Liver (tissue), 8 donors: ENCODE measurements at regions not wholly inside any gene's neighbourhood (a gene's known extent, or its start where the extent isn't known, plus 50 kb on each side); places are given as distances from the start of the nearest gene placed in this dataset.

Experiments
- DNase-seq: peaks from one replicate; pipeline ENCODE4 v3.0.0-alpha.2; 2017; ENCODE audit warnings: low spot score
- H3K27ac ChIP-seq, 2 donors: one replicate each; pipeline ENCODE4 v1.7.0; 2013; ENCODE audit warnings: inconsistent platforms in 2 of 2, low read length in 2 of 2, control low read depth in 1 of 2, low read depth in 1 of 2, mild to moderate bottlenecking in 1 of 2
- H3K27me3 ChIP-seq, 4 donors: one replicate each; pipeline versions ENCODE4 v1.6.1 to v1.7.0; 2013; ENCODE audit warnings: low read length in 3 of 4, inconsistent platforms in 1 of 4, mild to moderate bottlenecking in 1 of 4, moderate library complexity in 1 of 4; ENCODE audit not compliant: control insufficient read depth in 4 of 4, insufficient read depth in 4 of 4
- H3K36me3 ChIP-seq, 4 donors: one replicate each; pipeline versions ENCODE4 v1.6.1 to v1.7.0; 2013; ENCODE audit warnings: low read length in 3 of 4, mild to moderate bottlenecking in 3 of 4, low read depth in 1 of 4, moderate library complexity in 1 of 4; ENCODE audit not compliant: control insufficient read depth in 4 of 4, insufficient read depth in 3 of 4
- H3K4me1 ChIP-seq, 4 donors: one replicate each; pipeline versions ENCODE4 v1.6.1 to v1.7.0; 2013; ENCODE audit warnings: low read length in 3 of 4, mild to moderate bottlenecking in 3 of 4, moderate library complexity in 1 of 4; ENCODE audit not compliant: control insufficient read depth in 4 of 4, insufficient read depth in 4 of 4
- H3K4me3 ChIP-seq, 3 donors: one replicate each; pipeline versions ENCODE4 v1.6.1 to v1.7.0; 2013; ENCODE audit warnings: low read length in 3 of 3, control low read depth in 1 of 3, low read depth in 1 of 3, mild to moderate bottlenecking in 1 of 3
- H3K9ac ChIP-seq, 2 donors: one replicate each; pipeline ENCODE4 v1.7.0; 2013; ENCODE audit warnings: low read length in 2 of 2, mild to moderate bottlenecking in 2 of 2, moderate library complexity in 2 of 2, control low read depth in 1 of 2, low read depth in 1 of 2
- H3K9me3 ChIP-seq, 4 donors: one replicate each; pipeline versions ENCODE4 v1.6.1 to v1.7.0; 2013; ENCODE audit warnings: low read length in 3 of 4; ENCODE audit not compliant: control insufficient read depth in 4 of 4
- CTCF ChIP-seq: fragments of 150-350 bp; IDR thresholded peaks from 2 replicates; pipeline ENCODE4 v1.5.1; 2017; ENCODE audit warnings: improper control_type of control experiment, low read depth, low read length; ENCODE audit not compliant: missing input control
- EGR1 ChIP-seq, 2 donors: IDR thresholded peaks; 2 replicates each; pipeline ENCODE4 v1.6.1; 2016 to 2018; ENCODE audit warnings: antibody characterized with exemption in 2 of 2, low read depth in 2 of 2
- FOXA1 ChIP-seq: IDR thresholded peaks from 2 replicates; pipeline ENCODE4 v1.6.1; 2016; ENCODE audit warnings: antibody characterized with exemption
- FOXA2 ChIP-seq: IDR thresholded peaks from 2 replicates; pipeline ENCODE4 v1.6.1; 2016; ENCODE audit warnings: antibody characterized with exemption
- GABPA ChIP-seq, 2 donors: IDR thresholded peaks in 1 of 2; conservative IDR thresholded peaks in 1 of 2; 2 replicates each; pipeline ENCODE4 v1.6.1; 2016; ENCODE audit warnings: antibody characterized with exemption in 2 of 2, mild to moderate bottlenecking in 1 of 2, moderate library complexity in 1 of 2
- HNF4A ChIP-seq, 2 donors: conservative IDR thresholded peaks; 2 replicates each; pipeline ENCODE4 v1.6.1; 2016; ENCODE audit warnings: antibody characterized with exemption in 2 of 2, mild to moderate bottlenecking in 2 of 2
- HNF4G ChIP-seq: IDR thresholded peaks from 2 replicates; pipeline ENCODE4 v1.6.1; 2016; ENCODE audit warnings: antibody characterized with exemption
- JUND ChIP-seq, 2 donors: IDR thresholded peaks; 2 replicates each; pipeline ENCODE4 v1.6.1; 2016; ENCODE audit warnings: antibody characterized with exemption in 2 of 2
- MAX ChIP-seq: IDR thresholded peaks from 2 replicates; pipeline ENCODE4 v1.6.1; 2016; ENCODE audit warnings: antibody characterized with exemption
- NR2F2 ChIP-seq: IDR thresholded peaks from 2 replicates; pipeline ENCODE4 v1.6.1; 2016; ENCODE audit warnings: antibody characterized with exemption
- RAD21 ChIP-seq, 2 donors: IDR thresholded peaks; 2 replicates each; pipeline ENCODE4 v1.6.1; 2016; ENCODE audit warnings: antibody characterized with exemption in 2 of 2, mild to moderate bottlenecking in 2 of 2
- REST ChIP-seq: IDR thresholded peaks from 2 replicates; pipeline ENCODE4 v1.6.1; 2016; ENCODE audit warnings: antibody characterized with exemption, mild to moderate bottlenecking
- RXRA ChIP-seq, 2 donors: IDR thresholded peaks; 2 replicates each; pipeline ENCODE4 v1.6.1; 2017 to 2018; ENCODE audit warnings: antibody characterized with exemption in 2 of 2, mild to moderate bottlenecking in 1 of 2
- SP1 ChIP-seq: IDR thresholded peaks from 2 replicates; pipeline ENCODE4 v1.6.1; 2018; ENCODE audit warnings: antibody characterized with exemption, mild to moderate bottlenecking
- TAF1 ChIP-seq: conservative IDR thresholded peaks from 2 replicates; pipeline ENCODE4 v1.6.1; 2016; ENCODE audit warnings: antibody characterized with exemption, mild to moderate bottlenecking
- YY1 ChIP-seq: IDR thresholded peaks from 2 replicates; pipeline ENCODE4 v1.6.1; 2016; ENCODE audit warnings: antibody characterized with exemption, mild to moderate bottlenecking
- ZBTB33 ChIP-seq: IDR thresholded peaks from 2 replicates; pipeline ENCODE4 v1.6.1; 2016; ENCODE audit warnings: antibody characterized with exemption
- WGBS: extraction: QIAGEN DNeasy Blood & Tissue Kit; methylation state at CpG from one replicate; pipeline ENCODE4 v1.1.7; 2013; 5-methylcytosine and 5-hydroxymethylcytosine counted together
- TF ChIP-seq, protein P1 (sequence below): IDR thresholded peaks from 2 replicates; pipeline ENCODE4 v1.6.1; 2016; ENCODE audit warnings: antibody characterized with exemption
- donor health status: healthy.
- donor health status: healthy.
- donor health status: healthy.
- donor health status: healthy.
- donor health status: healthy.

DNA sequence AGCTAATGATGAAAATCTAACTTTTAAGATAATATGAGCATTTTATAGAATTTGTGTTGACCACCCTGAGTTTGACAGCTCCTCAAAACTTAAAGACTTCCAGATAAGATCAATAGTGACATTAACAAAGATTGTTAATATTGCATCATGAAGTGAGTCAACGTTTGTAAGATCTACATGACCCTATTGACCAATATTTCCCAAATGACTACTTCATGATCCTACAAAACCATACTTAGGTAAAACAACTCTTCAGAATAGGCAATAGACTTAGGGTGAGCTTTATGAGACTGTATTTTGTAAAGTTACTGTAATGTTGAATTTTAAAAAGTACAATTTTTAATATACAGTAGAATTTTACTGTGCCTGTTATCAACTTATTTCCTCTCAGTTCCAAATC is 422.7 kb upstream of the ALCAM start:
- no peaks in the 10 kb centered on the region for H3K36me3 ChIP-seq
- no peaks in the 10 kb centered on the region for H3K4me1 ChIP-seq
- no peak overlapping the region for H3K4me3 ChIP-seq
- 38% methylated on average over 1 of the region's 1 CpG for WGBS
- no peak for DNase-seq
- no peaks in the 10 kb centered on the region for H3K27me3 ChIP-seq
- H3K27ac ChIP-seq: no peak overlapping the region
- no peak for TF ChIP-seq FOXA1
- no peak for TF ChIP-seq TAF1
- TF ChIP-seq HNF4G: no peak
- TF ChIP-seq RAD21 (IDR thresholded peaks at IDR 0.05): no peak
- no peak for TF ChIP-seq GABPA (IDR thresholded peaks at IDR 0.05 in 1 of 2, conservative IDR thresholded peaks at IDR 0.05 in 1 of 2)
- no peak for TF ChIP-seq MAX
- no peak for TF ChIP-seq ZBTB33
- no peak for TF ChIP-seq SP1
- TF ChIP-seq REST: no peak
- TF ChIP-seq YY1: no peak
- no peak for TF ChIP-seq CTCF
- TF ChIP-seq JUND (IDR thresholded peaks at IDR 0.05): no peak
- TF ChIP-seq NR2F2: no peak
- no peak for TF ChIP-seq EGR1 (IDR thresholded peaks at IDR 0.05; ENCODE audit: low read depth in 2 of 2)
- TF ChIP-seq FOXA2: no peak
- no peak for TF ChIP-seq HNF4A (conservative IDR thresholded peaks at IDR 0.05)
- TF ChIP-seq RXRA (IDR thresholded peaks at IDR 0.05): no peak
- TF ChIP-seq, protein P1, sequence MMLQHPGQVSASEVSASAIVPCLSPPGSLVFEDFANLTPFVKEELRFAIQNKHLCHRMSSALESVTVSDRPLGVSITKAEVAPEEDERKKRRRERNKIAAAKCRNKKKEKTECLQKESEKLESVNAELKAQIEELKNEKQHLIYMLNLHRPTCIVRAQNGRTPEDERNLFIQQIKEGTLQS: no peak
- no peak overlapping the region for H3K9ac ChIP-seq
- H3K9me3 ChIP-seq: no peaks in the 10 kb centered on the region

GRCh38 chr3:104947943-104948342 is 418.8 kb upstream of the ALCAM start:
- WGBS: 48% methylated on average over 3 of the region's 3 CpGs
- Histone ChIP-seq H3K9me3 (no peaks in the 10 kb centered on the region), H3K4me3 (no peak overlapping the region), H3K27me3 (no peaks in the 10 kb centered on the region), H3K4me1 (no peaks in the 10 kb centered on the region), H3K27ac (no peak overlapping the region), H3K36me3 (no peaks in the 10 kb centered on the region), H3K9ac (no peak overlapping the region)
- no peak for DNase-seq
- TF ChIP-seq TAF1: no peak
- TF ChIP-seq HNF4G: no peak
- TF ChIP-seq YY1: no peak
- no peak for TF ChIP-seq HNF4A (conservative IDR thresholded peaks at IDR 0.05)
- TF ChIP-seq ZBTB33: no peak
- no peak for TF ChIP-seq RXRA (IDR thresholded peaks at IDR 0.05)
- no peak for TF ChIP-seq SP1
- TF ChIP-seq GABPA (IDR thresholded peaks at IDR 0.05 in 1 of 2, conservative IDR thresholded peaks at IDR 0.05 in 1 of 2): no peak
- no peak for TF ChIP-seq EGR1 (IDR thresholded peaks at IDR 0.05; ENCODE audit: low read depth in 2 of 2)
- no peak for TF ChIP-seq REST
- no peak for TF ChIP-seq NR2F2
- TF ChIP-seq, protein P1: no peak
- no peak for TF ChIP-seq JUND (IDR thresholded peaks at IDR 0.05)
- TF ChIP-seq RAD21 (IDR thresholded peaks at IDR 0.05): no peak
